ENCODE measurements at regions not wholly inside any gene's neighbourhood (a gene's known extent, or its start where the extent isn't known, plus 50 kb on each side); places are given as distances from the start of the nearest gene placed in this dataset.

GRCh38 chr22:27186643-27187042 is 529.3 kb downstream of the MIAT start:
- Histone ChIP-seq H3K4me3 (ENCODE audit: low read depth in 1 of 2, low read length in 1 of 2) (no peak overlapping the region), H3K36me3 (no peaks in the 10 kb centered on the region), H3K27ac (no peak overlapping the region), H3K4me1 (ENCODE audit: control insufficient read depth in 1 of 2, insufficient read depth in 1 of 2, low read depth in 1 of 2, low read length in 1 of 2) (no peaks in the 10 kb centered on the region), H3K9me3 (no peaks in the 10 kb centered on the region), H3K27me3 (no peaks in the 10 kb centered on the region)
- no peak for TF ChIP-seq CTCF (IDR thresholded peaks at IDR 0.05)

DNA sequence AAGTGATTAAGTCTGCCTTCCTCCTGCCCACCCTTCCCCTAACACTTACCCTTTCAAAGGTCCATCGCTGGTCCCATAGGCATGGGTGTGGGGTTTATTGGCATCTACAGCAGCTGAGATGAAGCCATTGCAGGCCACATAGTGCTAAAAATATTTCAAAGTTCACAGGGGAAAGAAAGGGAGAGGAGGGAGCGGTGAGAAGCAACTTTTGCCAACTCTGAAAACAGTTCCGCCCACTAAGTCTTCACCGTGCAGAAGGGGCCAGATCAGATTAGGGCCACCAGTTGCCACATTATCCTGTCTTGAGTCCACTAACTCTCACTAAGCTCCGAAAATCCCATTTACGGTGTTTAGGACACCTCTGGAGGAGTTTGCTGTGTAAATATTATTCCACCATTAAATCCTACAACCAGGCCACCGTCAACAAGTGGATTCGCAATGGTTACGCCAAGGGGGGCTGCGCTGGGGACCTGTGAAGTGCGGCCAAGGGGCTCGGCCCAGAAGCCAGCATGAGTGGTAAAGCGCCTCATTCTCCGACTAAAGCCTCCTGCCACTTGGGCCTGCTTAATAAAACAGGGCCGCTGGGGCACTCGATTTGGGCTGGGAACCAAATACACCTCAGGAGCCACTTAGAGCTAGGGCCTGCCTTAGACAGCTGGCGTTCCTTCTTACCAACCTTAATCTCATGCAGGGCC is 534.9 kb downstream of the MIAT start:
- no peaks in the 10 kb centered on the region for H3K4me1 ChIP-seq (ENCODE audit: control insufficient read depth in 1 of 2, insufficient read depth in 1 of 2, low read depth in 1 of 2, low read length in 1 of 2)
- H3K4me3 ChIP-seq (ENCODE audit: low read depth in 1 of 2, low read length in 1 of 2), result no peak overlapping the region
- no peak overlapping the region for H3K27ac ChIP-seq
- TF ChIP-seq CTCF (IDR thresholded peaks at IDR 0.05), result no peak
- H3K9me3 ChIP-seq, result no peaks in the 10 kb centered on the region
- no peaks in the 10 kb centered on the region for H3K27me3 ChIP-seq
- H3K36me3 ChIP-seq, result no peaks in the 10 kb centered on the region

- TF ChIP-seq CTCF (IDR thresholded peaks at IDR 0.05), result no peak
- H3K27ac ChIP-seq, result no peak overlapping the region
- no peaks in the 10 kb centered on the region for H3K27me3 ChIP-seq
- H3K4me3 ChIP-seq (ENCODE audit: low read depth in 1 of 2, low read length in 1 of 2), result no peak overlapping the region
- no peaks in the 10 kb centered on the region for H3K9me3 ChIP-seq
- no peaks in the 10 kb centered on the region for H3K4me1 ChIP-seq (ENCODE audit: control insufficient read depth in 1 of 2, insufficient read depth in 1 of 2, low read depth in 1 of 2, low read length in 1 of 2)
- no peaks in the 10 kb centered on the region for H3K36me3 ChIP-seq
Observed at GRCh38 chr22:27193215-27193614, 535.8 kb downstream of the MIAT start.

- Histone ChIP-seq H3K27me3 (no peaks in the 10 kb centered on the region), H3K9me3 (no peaks in the 10 kb centered on the region), H3K4me3 (ENCODE audit: low read depth in 1 of 2, low read length in 1 of 2) (no peak overlapping the region), H3K4me1 (ENCODE audit: control insufficient read depth in 1 of 2, insufficient read depth in 1 of 2, low read depth in 1 of 2, low read length in 1 of 2) (no peaks in the 10 kb centered on the region), H3K36me3 (no peaks in the 10 kb centered on the region), H3K27ac (no peak overlapping the region)
- no peak for TF ChIP-seq CTCF (IDR thresholded peaks at IDR 0.05)
Observed at GRCh38 chr22:27193636-27194035, 536.2 kb downstream of the MIAT start.

GRCh38 chr22:27194096-27194748 is 536.8 kb downstream of the MIAT start:
- Histone ChIP-seq H3K27me3 (no peaks in the 10 kb centered on the region), H3K36me3 (no peaks in the 10 kb centered on the region), H3K4me1 (ENCODE audit: control insufficient read depth in 1 of 2, insufficient read depth in 1 of 2, low read depth in 1 of 2, low read length in 1 of 2) (no peaks in the 10 kb centered on the region), H3K27ac (no peak overlapping the region), H3K9me3 (no peaks in the 10 kb centered on the region), H3K4me3 (ENCODE audit: low read depth in 1 of 2, low read length in 1 of 2) (no peak overlapping the region)
- no peak for TF ChIP-seq CTCF (IDR thresholded peaks at IDR 0.05)
